Vagina (tissue), 2 donors: ENCODE measurements at regions not wholly inside any gene's neighbourhood (a gene's known extent, or its start where the extent isn't known, plus 50 kb on each side); places are given as distances from the start of the nearest gene placed in this dataset.

Experiments
- POLR2A ChIP-seq, 2 donors: fragments of 450-650 bp; IDR thresholded peaks; one replicate each; pipeline ENCODE4 v1.6.1; 2017; ENCODE audit warnings: antibody characterized with exemption in 2 of 2, mild to moderate bottlenecking in 2 of 2, moderate library complexity in 2 of 2
- TF ChIP-seq, protein P1 (sequence below), 3 experiments: fragments of 450-650 bp in 2 of 3; fragments of 200-600 bp in 1 of 3; sonication (generic) in 1 of 3; IDR thresholded peaks; one replicate each; pipeline ENCODE4 v1.5.1; 2017 to 2019; ENCODE audit warnings: antibody characterized with exemption in 3 of 3, mild to moderate bottlenecking in 2 of 3, moderate library complexity in 2 of 3

GRCh38 chr13:102970542-102970941, 95.7 kb downstream of the SLC10A2 start:
- TF ChIP-seq, protein P1, sequence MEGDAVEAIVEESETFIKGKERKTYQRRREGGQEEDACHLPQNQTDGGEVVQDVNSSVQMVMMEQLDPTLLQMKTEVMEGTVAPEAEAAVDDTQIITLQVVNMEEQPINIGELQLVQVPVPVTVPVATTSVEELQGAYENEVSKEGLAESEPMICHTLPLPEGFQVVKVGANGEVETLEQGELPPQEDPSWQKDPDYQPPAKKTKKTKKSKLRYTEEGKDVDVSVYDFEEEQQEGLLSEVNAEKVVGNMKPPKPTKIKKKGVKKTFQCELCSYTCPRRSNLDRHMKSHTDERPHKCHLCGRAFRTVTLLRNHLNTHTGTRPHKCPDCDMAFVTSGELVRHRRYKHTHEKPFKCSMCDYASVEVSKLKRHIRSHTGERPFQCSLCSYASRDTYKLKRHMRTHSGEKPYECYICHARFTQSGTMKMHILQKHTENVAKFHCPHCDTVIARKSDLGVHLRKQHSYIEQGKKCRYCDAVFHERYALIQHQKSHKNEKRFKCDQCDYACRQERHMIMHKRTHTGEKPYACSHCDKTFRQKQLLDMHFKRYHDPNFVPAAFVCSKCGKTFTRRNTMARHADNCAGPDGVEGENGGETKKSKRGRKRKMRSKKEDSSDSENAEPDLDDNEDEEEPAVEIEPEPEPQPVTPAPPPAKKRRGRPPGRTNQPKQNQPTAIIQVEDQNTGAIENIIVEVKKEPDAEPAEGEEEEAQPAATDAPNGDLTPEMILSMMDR (IDR thresholded peaks at IDR 0.05): no peak
- no peak for TF ChIP-seq POLR2A (IDR thresholded peaks at IDR 0.05)
